VCaP (cell line): ENCODE measurements at regions not wholly inside any gene's neighbourhood (a gene's known extent, or its start where the extent isn't known, plus 50 kb on each side); places are given as distances from the start of the nearest gene placed in this dataset.

Experiments used
- H3K27ac ChIP-seq: fragments of 450-650 bp; 2 replicates; pipeline ENCODE4 v1.5.1; 2017
- TF ChIP-seq, protein P1 (sequence below): fragments of 450-650 bp; conservative IDR thresholded peaks from 2 replicates; pipeline ENCODE4 v1.5.1; 2017; ENCODE audit warnings: mild to moderate bottlenecking, moderate library complexity

- no peak overlapping the region for H3K27ac ChIP-seq
- TF ChIP-seq, protein P1, sequence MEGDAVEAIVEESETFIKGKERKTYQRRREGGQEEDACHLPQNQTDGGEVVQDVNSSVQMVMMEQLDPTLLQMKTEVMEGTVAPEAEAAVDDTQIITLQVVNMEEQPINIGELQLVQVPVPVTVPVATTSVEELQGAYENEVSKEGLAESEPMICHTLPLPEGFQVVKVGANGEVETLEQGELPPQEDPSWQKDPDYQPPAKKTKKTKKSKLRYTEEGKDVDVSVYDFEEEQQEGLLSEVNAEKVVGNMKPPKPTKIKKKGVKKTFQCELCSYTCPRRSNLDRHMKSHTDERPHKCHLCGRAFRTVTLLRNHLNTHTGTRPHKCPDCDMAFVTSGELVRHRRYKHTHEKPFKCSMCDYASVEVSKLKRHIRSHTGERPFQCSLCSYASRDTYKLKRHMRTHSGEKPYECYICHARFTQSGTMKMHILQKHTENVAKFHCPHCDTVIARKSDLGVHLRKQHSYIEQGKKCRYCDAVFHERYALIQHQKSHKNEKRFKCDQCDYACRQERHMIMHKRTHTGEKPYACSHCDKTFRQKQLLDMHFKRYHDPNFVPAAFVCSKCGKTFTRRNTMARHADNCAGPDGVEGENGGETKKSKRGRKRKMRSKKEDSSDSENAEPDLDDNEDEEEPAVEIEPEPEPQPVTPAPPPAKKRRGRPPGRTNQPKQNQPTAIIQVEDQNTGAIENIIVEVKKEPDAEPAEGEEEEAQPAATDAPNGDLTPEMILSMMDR = no peak
Measured at GRCh38 chr1:95744731-95745130, 510.7 kb downstream of the RWDD3 start.

- TF ChIP-seq, protein P1 = no peak
Measured at GRCh38 chr1:95752515-95753381, 518.7 kb downstream of the RWDD3 start.

DNA sequence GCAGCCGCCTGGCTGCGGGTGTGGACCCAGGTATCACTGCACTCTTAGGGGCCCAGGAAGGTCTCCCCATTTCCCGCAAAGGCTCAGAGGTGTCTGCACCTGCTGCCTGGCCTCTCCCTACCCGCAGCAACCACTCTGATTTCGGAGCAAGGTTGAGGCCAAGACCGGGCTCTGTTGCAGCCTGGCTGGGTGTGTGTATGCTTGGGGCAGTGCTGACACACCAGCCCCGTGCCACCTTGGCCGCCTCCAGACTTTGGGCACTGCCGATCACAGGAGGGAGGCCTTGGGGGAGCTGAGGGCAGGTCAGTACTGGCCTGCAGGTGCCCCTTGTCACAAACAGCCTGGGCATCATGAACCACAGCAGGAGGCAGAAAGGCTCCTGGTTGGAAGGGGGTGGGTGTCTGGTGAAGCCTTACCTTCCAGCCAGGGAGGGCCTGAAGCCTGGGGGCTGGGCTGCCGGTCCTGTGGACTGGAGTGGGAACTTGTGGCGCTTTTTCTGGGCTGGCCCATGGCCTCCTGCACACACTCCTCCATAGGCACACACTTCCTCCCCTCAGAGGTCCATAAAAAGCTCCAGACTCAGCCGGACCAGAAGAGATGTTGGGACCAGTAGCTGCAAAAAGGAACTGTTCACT lies 519.5 kb downstream of the RWDD3 start:
- no peak overlapping the region for H3K27ac ChIP-seq
- TF ChIP-seq, protein P1 = no peak

More at GRCh38 chr1:95752515-95753381, 518.7 kb downstream of the RWDD3 start:
- no peak overlapping the region for H3K27ac ChIP-seq

DNA sequence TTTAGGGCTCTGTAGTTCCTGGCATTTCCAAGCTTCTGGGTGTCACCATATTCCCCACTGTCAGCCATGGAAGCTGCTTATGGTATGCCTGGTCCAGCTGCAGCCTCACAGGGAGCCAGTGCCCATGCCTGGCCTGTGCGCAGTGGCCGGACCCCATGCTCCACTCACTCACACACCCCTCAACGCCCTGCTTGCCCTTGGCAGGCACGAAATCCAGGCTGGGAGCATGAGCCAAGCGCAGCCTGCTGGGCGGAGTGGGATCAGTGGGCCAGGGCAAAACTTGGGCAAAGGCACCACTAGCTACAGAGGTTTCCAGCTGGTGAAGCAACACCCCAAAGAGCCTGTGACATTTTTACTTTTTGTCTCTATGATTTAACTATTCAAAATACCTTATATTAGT lies 520.4 kb downstream of the RWDD3 start:
- no peak overlapping the region for H3K27ac ChIP-seq
- TF ChIP-seq, protein P1 = no peak

GRCh38 chr1:95766036-95766435 lies 532.0 kb downstream of the RWDD3 start:
- TF ChIP-seq, protein P1 = no peak
- H3K27ac ChIP-seq = no peak overlapping the region

- no peak overlapping the region for H3K27ac ChIP-seq
Measured at GRCh38 chr1:95770581-95770980, 536.6 kb downstream of the RWDD3 start.

GRCh38 chr1:95778217-95778616 lies 544.2 kb downstream of the RWDD3 start:
- H3K27ac ChIP-seq = no peak overlapping the region
- TF ChIP-seq, protein P1 = no peak

More at GRCh38 chr1:95770581-95770980, 536.6 kb downstream of the RWDD3 start:
- TF ChIP-seq, protein P1 = no peak
